ENCODE measurements at regions not wholly inside any gene's neighbourhood (a gene's known extent, or its start where the extent isn't known, plus 50 kb on each side); places are given as distances from the start of the nearest gene placed in this dataset.

DNA sequence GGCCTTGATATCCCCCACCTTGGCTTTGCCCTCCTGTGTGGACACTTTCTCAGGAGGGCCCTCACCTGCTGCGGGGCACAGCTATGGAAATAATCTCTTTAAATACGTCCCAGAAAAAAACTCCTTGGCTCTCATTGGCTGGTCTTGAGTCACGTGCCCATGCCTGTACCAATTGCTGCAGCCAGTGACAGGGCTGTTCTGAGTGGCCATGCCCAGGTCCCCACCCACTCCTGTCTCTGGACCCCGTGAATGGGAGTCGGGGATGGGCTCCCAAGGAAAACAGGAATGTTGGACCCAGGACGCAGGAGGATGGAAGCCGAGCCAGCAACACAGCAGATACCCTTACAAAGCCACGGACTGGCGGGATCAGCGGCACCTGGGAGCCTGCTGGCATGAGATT is 53.1 kb upstream of the CDR2 start:
- TF ChIP-seq ZBTB1 (tag by site-specific recombination; IDR thresholded peaks at IDR 0.05) (no peak), KLF7 (tag by site-specific recombination; IDR thresholded peaks at IDR 0.05; ENCODE audit: borderline replicate concordance) (no peak), ZNF16 (tag by site-specific recombination; IDR thresholded peaks at IDR 0.05; ENCODE audit: low read depth) (no peak), ZNF76 (tag by site-specific recombination; IDR thresholded peaks at IDR 0.05; ENCODE audit: borderline replicate concordance, low read depth) (no peak), ZNF266 (tag by site-specific recombination; IDR thresholded peaks at IDR 0.05; ENCODE audit: low read depth) (no peak)
